ENCODE measurements at regions not wholly inside any gene's neighbourhood (a gene's known extent, or its start where the extent isn't known, plus 50 kb on each side); places are given as distances from the start of the nearest gene placed in this dataset.

- TF ChIP-seq CHD1 (IDR thresholded peaks at IDR 0.05; ENCODE audit: low read depth, low read length) (no peak), GABPA (IDR thresholded peaks at IDR 0.05; ENCODE audit: borderline replicate concordance, insufficient read depth, low read length) (no peak), SRF (IDR thresholded peaks at IDR 0.05; ENCODE audit: low read depth, low read length) (no peak), HDAC2 (IDR thresholded peaks at IDR 0.05; ENCODE audit: borderline replicate concordance in 1 of 2, low read depth in 2 of 2, low read length in 2 of 2) (no peak), EP300 (IDR thresholded peaks at IDR 0.05; ENCODE audit: borderline replicate concordance in 1 of 2, low read depth in 2 of 2, low read length in 2 of 2) (no peak), SP1 (IDR thresholded peaks at IDR 0.05; ENCODE audit: low read depth, low read length) (no peak), EZH2 (IDR thresholded peaks at IDR 0.05; ENCODE audit: low read depth, low read length, severe bottlenecking) (no peak), MAFK (IDR thresholded peaks at IDR 0.05; ENCODE audit: low read depth, low read length) (no peak), RNF2 (IDR thresholded peaks at IDR 0.05; ENCODE audit: borderline replicate concordance, low read depth, low read length, missing control alignments, poor library complexity, severe bottlenecking) (no peak)
Observed at GRCh38 chr4:104818579-104818978, 323.9 kb upstream of the CXXC4 start (continued).

Data from H1 (cell line).